ENCODE measurements at regions not wholly inside any gene's neighbourhood (a gene's known extent, or its start where the extent isn't known, plus 50 kb on each side); places are given as distances from the start of the nearest gene placed in this dataset.

- no peak for TF ChIP-seq ELK1 (IDR thresholded peaks at IDR 0.05; ENCODE audit: low read depth, low read length)
These were observed 201.2 kb downstream of the CDCA7 start (continued) for GRCh38 chr2:173555833-173556232.

GRCh38 chr2:173556816-173557215 is 202.1 kb downstream of the CDCA7 start:
- Histone ChIP-seq H3K4me1 (peaks cover 31% of the 10 kb centered on the region), H3K4me2 (no peak overlapping the region), H3K4me3 (no peak overlapping the region), H3K9me3 (0 out of 3 replicates have a peak, but pooled peaks cover 1% of the 10 kb centered on the region), H3K27ac (no peak overlapping the region)
- ATAC-seq = no peak
- no peak for FAIRE-seq
- ChIA-PET POLR2A (no interaction called here), CTCF (interaction anchor here (1.3 to 2.1 kb wide), 2 partner anchors 12 to 154 kb away, joined by 5 to 10 read pairs; no protein-coding TSS in a partner anchor)
- WGBS (ENCODE audit: missing lambda C conversion rate) = 79% methylated on average over 5 of the region's 5 CpGs
- TF ChIP-seq HOXA7 (CRISPR knock-in tag; IDR thresholded peaks at IDR 0.05) = no peak
- TF ChIP-seq GATA3 (IDR thresholded peaks at IDR 0.05; ENCODE audit: borderline replicate concordance) = no peak
- no peak for TF ChIP-seq CBX8 (IDR thresholded peaks at IDR 0.05)
- TF ChIP-seq KDM5A (IDR thresholded peaks at IDR 0.05) = no peak
- TF ChIP-seq MYC (IDR thresholded peaks at IDR 0.05; ENCODE audit: borderline replicate concordance, low read length) = no peak
- no peak for TF ChIP-seq KDM1A (IDR thresholded peaks at IDR 0.05; ENCODE audit: low read depth)
- no peak for TF ChIP-seq SREBF2 (IDR thresholded peaks at IDR 0.05)
- no peak for TF ChIP-seq HEYL (CRISPR knock-in tag; IDR thresholded peaks at IDR 0.05)
- TF ChIP-seq JUNB (IDR thresholded peaks at IDR 0.05) = no peak
- TF ChIP-seq HMGXB4 (CRISPR knock-in tag; IDR thresholded peaks at IDR 0.05; ENCODE audit: borderline replicate concordance) = no peak
- no peak for TF ChIP-seq ZNF302 (CRISPR knock-in tag; IDR thresholded peaks at IDR 0.05)
- no peak for TF ChIP-seq CHD4 (IDR thresholded peaks at IDR 0.05; ENCODE audit: borderline replicate concordance)
- TF ChIP-seq ZSCAN20 (CRISPR knock-in tag; IDR thresholded peaks at IDR 0.05) = no peak
- no peak for TF ChIP-seq HDAC2 (IDR thresholded peaks at IDR 0.05)
- no peak for TF ChIP-seq CHD2 (IDR thresholded peaks at IDR 0.05; ENCODE audit: low read length, partially characterized antibody)
- DNase-seq (ENCODE audit: low read depth in 1 of 2, low spot score in 1 of 2) = no peak

GRCh38 chr2:173557497-173557896 is 202.8 kb downstream of the CDCA7 start:
- no peak for FAIRE-seq
- Histone ChIP-seq H3K27ac (no peak overlapping the region), H3K4me1 (peaks cover 31% of the 10 kb centered on the region), H3K9me3 (no peaks in the 10 kb centered on the region), H3K4me3 (no peak overlapping the region), H3K4me2 (no peak overlapping the region)
- DNase-seq (ENCODE audit: low read depth in 1 of 2, low spot score in 1 of 2) = no peak
- no peak for ATAC-seq
- WGBS (ENCODE audit: missing lambda C conversion rate) = 91% methylated on average over 2 of the region's 2 CpGs
- TF ChIP-seq HMGXB4 (CRISPR knock-in tag; IDR thresholded peaks at IDR 0.05; ENCODE audit: borderline replicate concordance) (no peak), SMC3 (IDR thresholded peaks at IDR 0.05) (no peak), MAZ (IDR thresholded peaks at IDR 0.05; ENCODE audit: borderline replicate concordance, low read depth, low read length) (no peak), PBX3 (IDR thresholded peaks at IDR 0.05) (no peak)
- ChIA-PET POLR2A (no interaction called here), CTCF (interaction anchor here (1.0 to 1.3 kb wide), 2 partner anchors 11 to 155 kb away, joined by 5 read pairs; no protein-coding TSS in a partner anchor)

Measured in A549 (cell line).